ENCODE measurements at regions not wholly inside any gene's neighbourhood (a gene's known extent, or its start where the extent isn't known, plus 50 kb on each side); places are given as distances from the start of the nearest gene placed in this dataset.
A peak's percentile ranks its signal among the peaks of the same experiment; 100 is the strongest.

DNA sequence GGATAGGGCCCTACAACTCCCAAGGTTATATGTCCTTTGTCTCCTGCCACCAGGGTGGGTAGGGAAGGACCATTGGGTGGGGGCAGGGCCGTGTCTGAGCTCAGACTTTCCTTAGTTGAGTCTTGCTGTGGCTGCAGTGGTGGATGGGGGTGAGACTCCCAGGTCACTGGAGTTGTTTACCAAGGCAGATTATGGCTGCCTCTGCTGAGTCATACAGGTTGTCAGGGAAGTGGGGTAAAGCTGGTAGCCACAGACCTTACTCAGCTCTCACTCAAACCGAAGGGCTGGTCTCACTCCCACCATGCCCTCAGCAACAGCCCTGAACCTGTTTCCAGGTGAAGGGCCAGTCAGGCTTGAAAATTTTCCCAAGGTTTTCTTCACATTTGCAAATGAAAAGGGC, 58.8 kb upstream of the FAAH2 start:
- Histone ChIP-seq H3K4me3 (no peak overlapping the region), H3K9me1 (ENCODE audit: control insufficient read depth, insufficient read depth, low read length) (no peaks in the 10 kb centered on the region), H3K27me3 (ENCODE audit: control insufficient read depth in 2 of 2, insufficient read depth in 2 of 2, low read length in 2 of 2) (no peaks in the 10 kb centered on the region), H3K79me2 (ENCODE audit: control insufficient read depth, insufficient read depth, low read length) (no peaks in the 10 kb centered on the region), H4K20me1 (replicated peaks; ENCODE audit: control insufficient read depth, insufficient read depth, low read length) (no peaks in the 10 kb centered on the region), H2AFZ (ENCODE audit: low read depth, low read length) (no peak overlapping the region), H3K9me3 (replicated peaks; ENCODE audit: control insufficient read depth, insufficient read depth, low read depth, low read length) (no peaks in the 10 kb centered on the region), H3K36me3 (ENCODE audit: control insufficient read depth, insufficient read depth, low read length) (no peaks in the 10 kb centered on the region), H3K9ac (ENCODE audit: insufficient read depth in 1 of 2, low read depth in 2 of 2, low read length in 2 of 2) (no peak overlapping the region), H3K4me1 (replicated peaks in 1 of 2; ENCODE audit: control insufficient read depth in 2 of 2, insufficient read depth in 2 of 2, low read length in 2 of 2) (no peaks in the 10 kb centered on the region; a peak in 1 of 5 replicates), H3K4me2 (ENCODE audit: insufficient read depth, low read length) (no peak overlapping the region), H3K27ac (ENCODE audit: extremely low read depth, low read depth, low read length) (0 out of 3 replicates have a peak overlapping the region, but pooled peaks have one; percentile 19)
- TF ChIP-seq MBD2 (IDR thresholded peaks at IDR 0.05; ENCODE audit: borderline replicate concordance, low read depth) = no peak
- peak; percentile 21; the same call in 1 of the 2 replicates for TF ChIP-seq MAFK (IDR thresholded peaks at IDR 0.05; ENCODE audit: low read length)
- peak; percentile 19; the same call in 1 of the 2 replicates for TF ChIP-seq C11orf30 (IDR thresholded peaks at IDR 0.05; ENCODE audit: low read depth)
- TF ChIP-seq EHMT2 (IDR thresholded peaks at IDR 0.05) = 0 out of 2 replicates have a peak, but pooled peaks have one; percentile 36
- TF ChIP-seq, protein P1, sequence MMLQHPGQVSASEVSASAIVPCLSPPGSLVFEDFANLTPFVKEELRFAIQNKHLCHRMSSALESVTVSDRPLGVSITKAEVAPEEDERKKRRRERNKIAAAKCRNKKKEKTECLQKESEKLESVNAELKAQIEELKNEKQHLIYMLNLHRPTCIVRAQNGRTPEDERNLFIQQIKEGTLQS (IDR thresholded peaks at IDR 0.05) = 0 out of 2 replicates have a peak, but pooled peaks have one; percentile 14
- TF ChIP-seq, protein P1 (CRISPR knock-in tag; conservative IDR thresholded peaks at IDR 0.05) = no peak
- peak; percentile 67 for TF ChIP-seq NFE2 (IDR thresholded peaks at IDR 0.05; ENCODE audit: low read depth)
- TF ChIP-seq, protein P2, sequence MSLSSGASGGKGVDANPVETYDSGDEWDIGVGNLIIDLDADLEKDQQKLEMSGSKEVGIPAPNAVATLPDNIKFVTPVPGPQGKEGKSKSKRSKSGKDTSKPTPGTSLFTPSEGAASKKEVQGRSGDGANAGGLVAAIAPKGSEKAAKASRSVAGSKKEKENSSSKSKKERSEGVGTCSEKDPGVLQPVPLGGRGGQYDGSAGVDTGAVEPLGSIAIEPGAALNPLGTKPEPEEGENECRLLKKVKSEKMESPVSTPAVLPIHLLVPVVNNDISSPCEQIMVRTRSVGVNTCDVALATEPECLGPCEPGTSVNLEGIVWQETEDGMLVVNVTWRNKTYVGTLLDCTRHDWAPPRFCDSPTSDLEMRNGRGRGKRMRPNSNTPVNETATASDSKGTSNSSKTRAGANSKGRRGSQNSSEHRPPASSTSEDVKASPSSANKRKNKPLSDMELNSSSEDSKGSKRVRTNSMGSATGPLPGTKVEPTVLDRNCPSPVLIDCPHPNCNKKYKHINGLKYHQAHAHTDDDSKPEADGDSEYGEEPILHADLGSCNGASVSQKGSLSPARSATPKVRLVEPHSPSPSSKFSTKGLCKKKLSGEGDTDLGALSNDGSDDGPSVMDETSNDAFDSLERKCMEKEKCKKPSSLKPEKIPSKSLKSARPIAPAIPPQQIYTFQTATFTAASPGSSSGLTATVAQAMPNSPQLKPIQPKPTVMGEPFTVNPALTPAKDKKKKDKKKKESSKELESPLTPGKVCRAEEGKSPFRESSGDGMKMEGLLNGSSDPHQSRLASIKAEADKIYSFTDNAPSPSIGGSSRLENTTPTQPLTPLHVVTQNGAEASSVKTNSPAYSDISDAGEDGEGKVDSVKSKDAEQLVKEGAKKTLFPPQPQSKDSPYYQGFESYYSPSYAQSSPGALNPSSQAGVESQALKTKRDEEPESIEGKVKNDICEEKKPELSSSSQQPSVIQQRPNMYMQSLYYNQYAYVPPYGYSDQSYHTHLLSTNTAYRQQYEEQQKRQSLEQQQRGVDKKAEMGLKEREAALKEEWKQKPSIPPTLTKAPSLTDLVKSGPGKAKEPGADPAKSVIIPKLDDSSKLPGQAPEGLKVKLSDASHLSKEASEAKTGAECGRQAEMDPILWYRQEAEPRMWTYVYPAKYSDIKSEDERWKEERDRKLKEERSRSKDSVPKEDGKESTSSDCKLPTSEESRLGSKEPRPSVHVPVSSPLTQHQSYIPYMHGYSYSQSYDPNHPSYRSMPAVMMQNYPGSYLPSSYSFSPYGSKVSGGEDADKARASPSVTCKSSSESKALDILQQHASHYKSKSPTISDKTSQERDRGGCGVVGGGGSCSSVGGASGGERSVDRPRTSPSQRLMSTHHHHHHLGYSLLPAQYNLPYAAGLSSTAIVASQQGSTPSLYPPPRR (CRISPR knock-in tag; IDR thresholded peaks at IDR 0.05; ENCODE audit: borderline replicate concordance) = no peak
- peak in 1 of 3 experiments; percentile 26 for TF ChIP-seq YY1 (IDR thresholded peaks at IDR 0.05; ENCODE audit: borderline replicate concordance in 1 of 3, control insufficient read depth in 1 of 3, extremely low read depth in 1 of 3, insufficient read depth in 3 of 3, insufficient read length in 1 of 3, insufficient replicate concordance in 2 of 3, low read depth in 1 of 3, low read length in 2 of 3)
- TF ChIP-seq ZNF316 (IDR thresholded peaks at IDR 0.05) = 0 out of 2 replicates have a peak, but pooled peaks have one; percentile 20
- TF ChIP-seq JUND (IDR thresholded peaks at IDR 0.05; ENCODE audit: borderline replicate concordance, low read depth, low read length) = 0 out of 2 replicates have a peak, but pooled peaks have one; percentile 18
- TF ChIP-seq JUND (tag; IDR thresholded peaks at IDR 0.05; ENCODE audit: borderline replicate concordance, low read depth, low read length) = peak; percentile 35; the same call in 1 of the 3 replicates
- in situ Hi-C loops (cut with MboI) = no loop called here
- DNase-seq (ENCODE audit: extremely low read depth in 1 of 4, low spot score in 3 of 4) (peak in 2 of 4 experiments; percentile 7 to 25), ATAC-seq (peak; percentile 56), FAIRE-seq (no peak)
- WGBS (ENCODE audit: insufficient coverage, low coverage, missing lambda C conversion rate) = 0% methylated on average over 1 of the region's 2 CpGs
- CTCF ChIA-PET (ENCODE audit: low intra/inter-chr PET ratio) = no interaction called here
- POLR2A ChIA-PET = no interaction called here
- BruUV-seq (replicated peaks) = no TSS peak
- intact Hi-C loops (cut with micrococcal nuclease) = no loop called here
